Mesothelial cell of epicardium (in vitro differentiated cells): ENCODE measurements at regions not wholly inside any gene's neighbourhood (a gene's known extent, or its start where the extent isn't known, plus 50 kb on each side); places are given as distances from the start of the nearest gene placed in this dataset.
"Not testable (repeated sequence)": the region's sequence is repeated elsewhere in the genome, so short reads cannot be mapped to it uniquely, and the experiment has no call there.

Experiments used
- DNase-seq, 2 experiments: peaks; one replicate each; pipeline ENCODE4 v3.0.0; 2021; ENCODE audit warnings: low spot score in 2 of 2; ENCODE audit not compliant: unreplicated experiment in 2 of 2
- H3K27ac Mint-ChIP-seq: 2 replicates; pipeline ENCODE4 v1.8.0; 2021; ENCODE audit warnings: mixed read lengths
- H3K27me3 Mint-ChIP-seq: 2 replicates; pipeline ENCODE4 v1.8.0; 2021; ENCODE audit warnings: low read depth, mixed read lengths
- H3K36me3 Mint-ChIP-seq: 2 replicates; pipeline ENCODE4 v1.8.0; 2021; ENCODE audit warnings: mixed read lengths
- H3K4me1 Mint-ChIP-seq: 2 replicates; pipeline ENCODE4 v1.8.0; 2021; ENCODE audit warnings: mixed read lengths
- H3K4me3 Mint-ChIP-seq: 2 replicates; pipeline ENCODE4 v1.8.0; 2021; ENCODE audit warnings: mild to moderate bottlenecking, moderate library complexity, mixed read lengths
- H3K9me3 Mint-ChIP-seq: 2 replicates; pipeline ENCODE4 v1.8.0; 2021; ENCODE audit warnings: mixed read lengths
- TF ChIP-seq, protein P1 (sequence below): fragments of 200-600 bp; sonication (generic); IDR thresholded peaks from one replicate; pipeline ENCODE4 v1.5.0; 2021; ENCODE audit warnings: antibody characterized with exemption; ENCODE audit not compliant: unreplicated experiment

DNA sequence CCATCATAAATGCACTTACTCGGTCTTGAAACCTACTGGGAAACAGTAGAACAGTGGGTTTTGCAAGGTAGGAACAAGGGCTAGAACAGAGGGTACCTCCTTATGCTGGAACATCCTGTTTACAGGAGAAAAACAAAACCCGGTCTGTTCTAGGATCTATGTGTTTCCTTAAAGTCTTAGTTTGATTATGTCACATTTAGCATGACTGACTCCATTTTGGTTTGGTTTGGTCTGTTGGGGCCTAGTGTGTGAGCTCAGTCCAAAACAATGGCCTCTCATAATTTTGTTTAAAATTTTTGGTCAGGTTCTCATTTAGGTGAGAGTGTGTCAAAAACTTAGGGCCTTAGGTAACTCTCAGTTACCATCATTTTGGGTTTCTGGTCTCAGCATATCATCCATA lies 96.3 kb upstream of the TRIM24 start:
- Mint-ChIP-seq H3K27me3 (no peaks in the 10 kb centered on the region), H3K9me3 (peaks cover 13% of the 10 kb centered on the region), H3K4me1 (no peaks in the 10 kb centered on the region), H3K4me3 (no peak overlapping the region), H3K36me3 (peaks cover 3% of the 10 kb centered on the region), H3K27ac (no peak overlapping the region)
- DNase-seq, result no peak
- TF ChIP-seq, protein P1, sequence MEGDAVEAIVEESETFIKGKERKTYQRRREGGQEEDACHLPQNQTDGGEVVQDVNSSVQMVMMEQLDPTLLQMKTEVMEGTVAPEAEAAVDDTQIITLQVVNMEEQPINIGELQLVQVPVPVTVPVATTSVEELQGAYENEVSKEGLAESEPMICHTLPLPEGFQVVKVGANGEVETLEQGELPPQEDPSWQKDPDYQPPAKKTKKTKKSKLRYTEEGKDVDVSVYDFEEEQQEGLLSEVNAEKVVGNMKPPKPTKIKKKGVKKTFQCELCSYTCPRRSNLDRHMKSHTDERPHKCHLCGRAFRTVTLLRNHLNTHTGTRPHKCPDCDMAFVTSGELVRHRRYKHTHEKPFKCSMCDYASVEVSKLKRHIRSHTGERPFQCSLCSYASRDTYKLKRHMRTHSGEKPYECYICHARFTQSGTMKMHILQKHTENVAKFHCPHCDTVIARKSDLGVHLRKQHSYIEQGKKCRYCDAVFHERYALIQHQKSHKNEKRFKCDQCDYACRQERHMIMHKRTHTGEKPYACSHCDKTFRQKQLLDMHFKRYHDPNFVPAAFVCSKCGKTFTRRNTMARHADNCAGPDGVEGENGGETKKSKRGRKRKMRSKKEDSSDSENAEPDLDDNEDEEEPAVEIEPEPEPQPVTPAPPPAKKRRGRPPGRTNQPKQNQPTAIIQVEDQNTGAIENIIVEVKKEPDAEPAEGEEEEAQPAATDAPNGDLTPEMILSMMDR, result no peak

DNA sequence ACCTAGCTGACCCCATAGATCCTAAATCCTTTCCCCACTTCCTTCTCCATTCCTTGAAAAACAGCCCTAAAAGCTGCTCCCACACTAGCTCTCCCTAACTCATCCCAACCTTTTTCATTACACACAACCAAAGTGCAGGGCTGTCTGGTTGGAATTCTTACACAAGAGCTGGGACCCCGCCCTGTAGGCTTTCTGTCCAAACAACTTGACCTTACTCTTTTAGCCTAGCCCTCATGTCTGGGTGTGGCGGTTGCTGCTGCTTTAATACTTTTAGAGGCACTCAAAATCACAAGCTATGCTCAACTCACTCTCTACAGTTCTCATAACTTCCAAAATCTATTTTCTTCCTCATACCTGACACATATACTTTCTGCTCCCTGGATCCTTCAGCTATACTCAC lies 93.9 kb upstream of the TRIM24 start:
- not testable (repeated sequence) for H3K4me3 Mint-ChIP-seq, H3K27me3 Mint-ChIP-seq, H3K4me1 Mint-ChIP-seq, H3K27ac Mint-ChIP-seq, DNase-seq
- Mint-ChIP-seq H3K36me3 (peaks cover 11% of the 10 kb centered on the region), H3K9me3 (peaks cover 22% of the 10 kb centered on the region)

DNA sequence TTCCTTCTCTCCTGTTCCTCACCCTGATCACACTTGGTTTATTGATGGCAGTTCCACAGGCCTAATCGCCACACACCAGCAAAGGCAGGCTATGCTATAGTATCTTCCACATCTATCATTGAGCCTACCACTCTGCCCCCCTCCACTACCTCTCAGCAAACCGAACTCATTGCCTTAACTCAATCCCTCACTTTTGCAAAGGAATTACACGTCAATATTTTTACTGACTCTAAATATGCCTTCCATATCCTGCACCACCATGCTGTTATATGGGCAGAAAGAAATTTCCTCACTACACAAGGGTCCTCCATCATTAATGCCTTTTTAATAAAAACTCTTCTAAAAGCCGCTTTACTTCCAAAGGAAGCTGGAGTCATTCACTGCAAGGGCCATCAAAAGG lies 93.4 kb upstream of the TRIM24 start:
- H3K27me3 Mint-ChIP-seq, H3K27ac Mint-ChIP-seq, H3K4me3 Mint-ChIP-seq, H3K4me1 Mint-ChIP-seq, DNase-seq: not testable (repeated sequence)
- H3K9me3 Mint-ChIP-seq, result peaks cover 23% of the 10 kb centered on the region
- peaks cover 16% of the 10 kb centered on the region for H3K36me3 Mint-ChIP-seq

DNA sequence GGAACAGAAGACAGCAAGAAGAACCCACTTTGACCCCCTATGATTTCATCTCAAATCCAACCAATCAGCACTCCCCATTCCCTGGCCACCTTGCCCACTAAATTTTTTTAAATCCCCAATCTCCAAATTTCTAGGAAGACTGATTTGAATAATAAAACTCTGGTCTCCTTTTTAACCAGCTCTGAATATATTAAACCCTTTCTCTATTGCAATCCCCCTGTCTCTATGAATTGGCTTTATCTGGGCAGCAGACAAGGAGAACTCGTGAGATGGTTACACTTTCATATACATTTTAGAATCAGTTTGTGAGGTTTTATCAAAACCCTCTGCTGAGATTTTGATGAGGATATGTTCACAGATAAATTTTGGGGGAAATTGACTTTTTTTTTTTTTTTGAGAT lies 90.3 kb upstream of the TRIM24 start:
- H3K27ac Mint-ChIP-seq, result no peak overlapping the region
- TF ChIP-seq, protein P1, result no peak
- peaks cover 23% of the 10 kb centered on the region for H3K9me3 Mint-ChIP-seq
- H3K27me3 Mint-ChIP-seq, result no peaks in the 10 kb centered on the region
- H3K36me3 Mint-ChIP-seq, result peaks cover 16% of the 10 kb centered on the region
- peaks cover 3% of the 10 kb centered on the region for H3K4me1 Mint-ChIP-seq
- no peak for DNase-seq
- H3K4me3 Mint-ChIP-seq, result no peak overlapping the region

DNA sequence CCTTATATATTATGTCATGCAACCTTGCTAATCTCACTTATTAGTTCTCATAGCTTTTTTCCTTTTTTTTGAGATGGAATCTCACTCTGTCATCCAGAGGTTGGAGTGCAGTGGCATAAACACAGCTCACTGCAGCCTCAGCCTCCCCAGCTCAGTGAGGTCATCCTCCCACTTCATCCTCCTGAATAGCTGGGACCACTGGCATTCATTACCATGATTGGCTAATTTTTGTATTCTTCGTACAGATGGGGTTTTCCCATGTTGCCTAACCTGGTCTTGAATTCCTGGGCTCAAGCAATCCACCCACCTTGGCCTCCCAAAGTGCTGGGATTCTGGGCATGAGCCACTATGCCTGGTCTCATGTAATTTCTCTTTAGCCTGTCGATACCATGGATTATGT lies 89.1 kb upstream of the TRIM24 start:
- peaks cover 3% of the 10 kb centered on the region for H3K4me1 Mint-ChIP-seq
- H3K27me3 Mint-ChIP-seq, result no peaks in the 10 kb centered on the region
- no peak overlapping the region for H3K4me3 Mint-ChIP-seq

DNA sequence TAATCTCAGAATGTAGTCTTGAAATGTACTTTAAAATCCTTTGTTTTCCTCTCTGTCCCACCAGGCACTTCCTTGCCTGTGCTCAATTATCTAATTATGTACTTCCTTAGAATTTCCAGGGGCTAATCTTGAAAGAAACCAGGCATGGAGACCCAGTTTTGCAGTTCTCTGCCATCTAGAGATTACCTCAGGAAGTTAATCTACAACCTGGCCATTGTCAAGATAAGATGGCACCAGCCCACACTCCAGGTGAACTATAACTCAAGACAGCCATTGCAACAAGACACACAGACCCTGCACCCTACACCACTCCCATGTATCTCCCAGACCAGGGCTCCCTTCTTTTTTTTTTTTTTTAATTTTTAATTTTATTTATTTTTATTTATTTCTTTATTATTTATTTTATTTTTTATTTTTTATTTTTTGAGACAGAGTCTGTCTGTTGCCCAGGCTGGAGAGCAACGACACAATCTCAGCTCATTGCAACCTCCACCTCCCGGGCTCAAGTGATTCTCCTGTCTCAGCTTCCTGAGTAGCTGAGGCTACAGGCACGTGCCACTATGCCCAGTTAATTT lies 85.9 kb upstream of the TRIM24 start:
- H3K9me3 Mint-ChIP-seq, result peaks cover 30% of the 10 kb centered on the region
- no peak for DNase-seq
- H3K4me1 Mint-ChIP-seq, result peaks cover 5% of the 10 kb centered on the region
- TF ChIP-seq, protein P1, result no peak
- H3K36me3 Mint-ChIP-seq, result peaks cover 13% of the 10 kb centered on the region
- H3K27me3 Mint-ChIP-seq, result no peaks in the 10 kb centered on the region
- no peak overlapping the region for H3K4me3 Mint-ChIP-seq
- H3K27ac Mint-ChIP-seq, result peak overlapping the region; percentile 72

More for the DNA sequence above, 89.1 kb upstream of the TRIM24 start:
- Mint-ChIP-seq H3K36me3 (peaks cover 16% of the 10 kb centered on the region), H3K27ac (no peak overlapping the region), H3K9me3 (peaks cover 23% of the 10 kb centered on the region)
- DNase-seq, result no peak
- TF ChIP-seq, protein P1, result no peak

DNA sequence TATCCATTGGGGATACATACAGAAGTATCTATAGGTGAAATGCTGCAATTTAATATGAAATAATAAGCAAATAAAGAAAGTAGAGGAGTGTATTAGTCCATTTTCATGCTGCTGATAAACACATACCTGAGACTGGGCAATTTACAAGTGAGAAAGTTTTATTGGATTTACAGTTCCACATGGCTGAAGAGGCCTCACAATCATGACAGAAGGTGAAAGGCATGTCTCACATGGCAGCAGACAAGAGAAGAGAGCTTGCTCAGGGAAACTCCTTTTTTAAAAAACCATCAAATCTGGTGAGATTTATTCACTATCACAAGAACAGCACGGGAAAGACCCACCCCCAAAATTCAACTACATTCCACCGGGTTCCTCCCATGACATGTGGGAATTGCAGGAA lies 82.8 kb upstream of the TRIM24 start:
- H3K4me1 Mint-ChIP-seq, result peaks cover 5% of the 10 kb centered on the region
- H3K27ac Mint-ChIP-seq, result no peak overlapping the region
- peaks cover 12% of the 10 kb centered on the region for H3K9me3 Mint-ChIP-seq
- H3K4me3 Mint-ChIP-seq, result no peak overlapping the region
- no peaks in the 10 kb centered on the region for H3K36me3 Mint-ChIP-seq
- DNase-seq, result no peak
- H3K27me3 Mint-ChIP-seq, result no peaks in the 10 kb centered on the region
- TF ChIP-seq, protein P1, result no peak
